Skeletal muscle tissue (tissue), 3 donors: ENCODE measurements at regions not wholly inside any gene's neighbourhood (a gene's known extent, or its start where the extent isn't known, plus 50 kb on each side); places are given as distances from the start of the nearest gene placed in this dataset.

ENCODE experiments used
- H3K27ac ChIP-seq: one replicate; pipeline ENCODE4 v1.7.0; 2013; ENCODE audit warnings: mild to moderate bottlenecking, low read depth, low read length, inconsistent platforms
- H3K27me3 ChIP-seq, 3 donors: one replicate each; pipeline ENCODE4 v1.7.0; 2013; ENCODE audit warnings: low read length in 3 of 3; ENCODE audit not compliant: control insufficient read depth in 3 of 3, insufficient read depth in 3 of 3
- H3K36me3 ChIP-seq, 3 donors: one replicate each; pipeline ENCODE4 v1.7.0; 2013; ENCODE audit warnings: low read length in 3 of 3; ENCODE audit not compliant: control insufficient read depth in 3 of 3, insufficient read depth in 3 of 3
- H3K4me1 ChIP-seq, 3 donors: one replicate each; pipeline ENCODE4 v1.7.0; 2013; ENCODE audit warnings: low read length in 3 of 3, mild to moderate bottlenecking in 3 of 3; ENCODE audit not compliant: control insufficient read depth in 3 of 3, insufficient read depth in 3 of 3
- H3K4me3 ChIP-seq, 3 donors: one replicate each; pipeline ENCODE4 v1.7.0; 2013; ENCODE audit warnings: low read length in 3 of 3
- H3K9ac ChIP-seq, 3 donors: one replicate each; pipeline ENCODE4 v1.7.0; 2013; ENCODE audit warnings: low read length in 3 of 3, mild to moderate bottlenecking in 3 of 3, moderate library complexity in 2 of 3, low read depth in 1 of 3
- H3K9me3 ChIP-seq, 3 donors: one replicate each; pipeline ENCODE4 v1.7.0; 2013; ENCODE audit warnings: low read length in 3 of 3; ENCODE audit not compliant: control insufficient read depth in 3 of 3
- donor health status: Osteomylitis.

GRCh38 chr6:134720353-134721059 is 229.4 kb downstream of the ALDH8A1 start:
- Histone ChIP-seq H3K9me3 (no peaks in the 10 kb centered on the region), H3K4me1 (peaks cover 0 to 18% (median 8%) of the 10 kb centered on the region in 3 donors), H3K36me3 (no peaks in the 10 kb centered on the region), H3K4me3 (no peak overlapping the region), H3K9ac (no peak overlapping the region), H3K27me3 (no peaks in the 10 kb centered on the region), H3K27ac (peak overlapping the region; percentile 32)

- H3K27me3 ChIP-seq: no peaks in the 10 kb centered on the region
- H3K9ac ChIP-seq: no peak overlapping the region
- H3K36me3 ChIP-seq: no peaks in the 10 kb centered on the region
- H3K9me3 ChIP-seq: no peaks in the 10 kb centered on the region
- H3K4me3 ChIP-seq: no peak overlapping the region
- H3K27ac ChIP-seq: peak overlapping the region; percentile 32
- peaks cover 0 to 19% (median 8%) of the 10 kb centered on the region in 3 donors for H3K4me1 ChIP-seq
These were observed 230.0 kb downstream of the ALDH8A1 start for GRCh38 chr6:134719911-134720310.

- Histone ChIP-seq H3K9me3 (no peaks in the 10 kb centered on the region), H3K4me3 (no peak overlapping the region), H3K4me1 (peaks cover 5 to 23% (median 11%) of the 10 kb centered on the region in 3 donors), H3K9ac (no peak overlapping the region), H3K27me3 (no peaks in the 10 kb centered on the region), H3K27ac (peak overlapping the region; percentile 32), H3K36me3 (no peaks in the 10 kb centered on the region)
These were observed 230.6 kb downstream of the ALDH8A1 start for GRCh38 chr6:134719286-134719685.

- Histone ChIP-seq H3K9ac (no peak overlapping the region), H3K9me3 (no peaks in the 10 kb centered on the region), H3K36me3 (no peaks in the 10 kb centered on the region), H3K4me1 (peaks cover 5 to 11% (median 8%) of the 10 kb centered on the region in 3 donors), H3K27me3 (no peaks in the 10 kb centered on the region), H3K27ac (no peak overlapping the region), H3K4me3 (peak overlapping the region; percentile 0 to 25 (median 20))
These were observed 235.2 kb downstream of the ALDH8A1 start for GRCh38 chr6:134714679-134715078.

- Histone ChIP-seq H3K27ac (no peak overlapping the region), H3K27me3 (no peaks in the 10 kb centered on the region), H3K9ac (no peak overlapping the region), H3K4me3 (no peak overlapping the region), H3K9me3 (no peaks in the 10 kb centered on the region), H3K36me3 (no peaks in the 10 kb centered on the region), H3K4me1 (peaks cover 5 to 6% (median 5%) of the 10 kb centered on the region in 3 donors)
These were observed 235.8 kb downstream of the ALDH8A1 start for GRCh38 chr6:134714113-134714512.

GRCh38 chr6:134712311-134712710 is 237.6 kb downstream of the ALDH8A1 start:
- H3K4me1 ChIP-seq: peaks cover 5 to 6% (median 5%) of the 10 kb centered on the region in 3 donors
- H3K36me3 ChIP-seq: no peaks in the 10 kb centered on the region
- H3K4me3 ChIP-seq: no peak overlapping the region
- H3K9ac ChIP-seq: no peak overlapping the region
- H3K27me3 ChIP-seq: no peaks in the 10 kb centered on the region
- H3K9me3 ChIP-seq: no peaks in the 10 kb centered on the region
- H3K27ac ChIP-seq: no peak overlapping the region

- Histone ChIP-seq H3K9ac (no peak overlapping the region), H3K4me1 (peaks cover 0 to 2% (median 0%) of the 10 kb centered on the region in 3 donors), H3K27ac (no peak overlapping the region)
These were observed 241.8 kb downstream of the ALDH8A1 start for GRCh38 chr6:134708079-134708478.

GRCh38 chr6:134707342-134708031 is 242.4 kb downstream of the ALDH8A1 start:
- H3K4me1 ChIP-seq: peaks cover 0 to 4% (median 0%) of the 10 kb centered on the region in 3 donors
- H3K9me3 ChIP-seq: no peaks in the 10 kb centered on the region
- no peak overlapping the region for H3K4me3 ChIP-seq
- no peaks in the 10 kb centered on the region for H3K27me3 ChIP-seq
- no peak overlapping the region for H3K9ac ChIP-seq
- no peak overlapping the region for H3K27ac ChIP-seq
- H3K36me3 ChIP-seq: no peaks in the 10 kb centered on the region

More at GRCh38 chr6:134708079-134708478, 241.8 kb downstream of the ALDH8A1 start:
- Histone ChIP-seq H3K9me3 (no peaks in the 10 kb centered on the region), H3K36me3 (no peaks in the 10 kb centered on the region), H3K4me3 (no peak overlapping the region), H3K27me3 (no peaks in the 10 kb centered on the region)

GRCh38 chr6:134706806-134707205 is 243.1 kb downstream of the ALDH8A1 start:
- Histone ChIP-seq H3K4me3 (no peak overlapping the region), H3K27ac (no peak overlapping the region), H3K36me3 (no peaks in the 10 kb centered on the region), H3K27me3 (no peaks in the 10 kb centered on the region), H3K9me3 (no peaks in the 10 kb centered on the region), H3K4me1 (peaks cover 0 to 4% (median 0%) of the 10 kb centered on the region in 3 donors), H3K9ac (no peak overlapping the region)

- Histone ChIP-seq H3K27ac (no peak overlapping the region), H3K4me3 (no peak overlapping the region), H3K9ac (no peak overlapping the region), H3K36me3 (no peaks in the 10 kb centered on the region), H3K4me1 (peaks cover 0 to 4% (median 0%) of the 10 kb centered on the region in 3 donors), H3K27me3 (no peaks in the 10 kb centered on the region), H3K9me3 (no peaks in the 10 kb centered on the region)
These were observed 243.7 kb downstream of the ALDH8A1 start for GRCh38 chr6:134706153-134706552.
